ENCODE measurements at regions not wholly inside any gene's neighbourhood (a gene's known extent, or its start where the extent isn't known, plus 50 kb on each side); places are given as distances from the start of the nearest gene placed in this dataset.

GRCh38 chr12:34373926-34374325, 351.6 kb downstream of the ALG10 start:
- Histone ChIP-seq H3K36me3 (ENCODE audit: insufficient read depth in 1 of 2, low read depth in 1 of 2) (no peaks in the 10 kb centered on the region), H3K9me3 (no peaks in the 10 kb centered on the region), H3K4me3 (no peak overlapping the region), H3K27ac (no peak overlapping the region), H3K27me3 (ENCODE audit: insufficient read depth in 3 of 3, low read length in 2 of 3) (no peaks in the 10 kb centered on the region), H3K4me1 (no peaks in the 10 kb centered on the region)
- ATAC-seq (no peak), DNase-seq (no peak)
- TF ChIP-seq CTCF (IDR thresholded peaks at IDR 0.05), result no peak
- 73 to 75% (median 75%) methylated on average over 25 of the region's 25 CpGs for WGBS, 3 donors
- intact Hi-C loops (cut with DNase I), result no loop called here

- no peak for DNase-seq
- H3K27me3 ChIP-seq (ENCODE audit: insufficient read depth in 3 of 3, low read length in 2 of 3), result no peaks in the 10 kb centered on the region
- ATAC-seq, result no peak
- H3K4me3 ChIP-seq, result no peak overlapping the region
- H3K36me3 ChIP-seq (ENCODE audit: insufficient read depth in 1 of 2, low read depth in 1 of 2), result no peaks in the 10 kb centered on the region
- no peaks in the 10 kb centered on the region for H3K9me3 ChIP-seq
- TF ChIP-seq CTCF (IDR thresholded peaks at IDR 0.05), result no peak
- no peak overlapping the region for H3K27ac ChIP-seq
- no peaks in the 10 kb centered on the region for H3K4me1 ChIP-seq
- 70 to 72% (median 72%) methylated on average over 28 of the region's 28 CpGs for WGBS, 3 donors
- intact Hi-C loops (cut with DNase I), result no loop called here
These were observed 354.0 kb downstream of the ALG10 start for GRCh38 chr12:34376133-34376799.

- WGBS, 3 donors, result 63 to 70% (median 68%) methylated on average over 35 of the region's 35 CpGs
- Histone ChIP-seq H3K27ac (no peak overlapping the region), H3K36me3 (ENCODE audit: insufficient read depth in 1 of 2, low read depth in 1 of 2) (no peaks in the 10 kb centered on the region), H3K4me1 (no peaks in the 10 kb centered on the region), H3K4me3 (no peak overlapping the region), H3K27me3 (ENCODE audit: insufficient read depth in 3 of 3, low read length in 2 of 3) (no peaks in the 10 kb centered on the region), H3K9me3 (no peaks in the 10 kb centered on the region)
- TF ChIP-seq CTCF (IDR thresholded peaks at IDR 0.05), result no peak
- ATAC-seq, result no peak
- no peak for DNase-seq
- intact Hi-C loops (cut with DNase I), result no loop called here
These were observed 355.1 kb downstream of the ALG10 start for GRCh38 chr12:34377243-34378035.

- Histone ChIP-seq H3K36me3 (ENCODE audit: insufficient read depth in 1 of 2, low read depth in 1 of 2) (no peaks in the 10 kb centered on the region), H3K4me1 (no peaks in the 10 kb centered on the region), H3K4me3 (no peak overlapping the region), H3K27ac (no peak overlapping the region), H3K9me3 (no peaks in the 10 kb centered on the region), H3K27me3 (ENCODE audit: insufficient read depth in 3 of 3, low read length in 2 of 3) (no peaks in the 10 kb centered on the region)
- WGBS, 3 donors, result 58 to 63% (median 61%) methylated on average over 16 of the region's 16 CpGs
- DNase-seq, result no peak
- TF ChIP-seq CTCF (IDR thresholded peaks at IDR 0.05), result no peak
- ATAC-seq, result no peak
- intact Hi-C loops (cut with DNase I), result no loop called here
These were observed 356.8 kb downstream of the ALG10 start for GRCh38 chr12:34379142-34379541.

Measured in psoas muscle (tissue), 7 donors.